ENCODE measurements at regions not wholly inside any gene's neighbourhood (a gene's known extent, or its start where the extent isn't known, plus 50 kb on each side); places are given as distances from the start of the nearest gene placed in this dataset.
"Not testable (repeated sequence)": the region's sequence is repeated elsewhere in the genome, so short reads cannot be mapped to it uniquely, and the experiment has no call there.

DNA sequence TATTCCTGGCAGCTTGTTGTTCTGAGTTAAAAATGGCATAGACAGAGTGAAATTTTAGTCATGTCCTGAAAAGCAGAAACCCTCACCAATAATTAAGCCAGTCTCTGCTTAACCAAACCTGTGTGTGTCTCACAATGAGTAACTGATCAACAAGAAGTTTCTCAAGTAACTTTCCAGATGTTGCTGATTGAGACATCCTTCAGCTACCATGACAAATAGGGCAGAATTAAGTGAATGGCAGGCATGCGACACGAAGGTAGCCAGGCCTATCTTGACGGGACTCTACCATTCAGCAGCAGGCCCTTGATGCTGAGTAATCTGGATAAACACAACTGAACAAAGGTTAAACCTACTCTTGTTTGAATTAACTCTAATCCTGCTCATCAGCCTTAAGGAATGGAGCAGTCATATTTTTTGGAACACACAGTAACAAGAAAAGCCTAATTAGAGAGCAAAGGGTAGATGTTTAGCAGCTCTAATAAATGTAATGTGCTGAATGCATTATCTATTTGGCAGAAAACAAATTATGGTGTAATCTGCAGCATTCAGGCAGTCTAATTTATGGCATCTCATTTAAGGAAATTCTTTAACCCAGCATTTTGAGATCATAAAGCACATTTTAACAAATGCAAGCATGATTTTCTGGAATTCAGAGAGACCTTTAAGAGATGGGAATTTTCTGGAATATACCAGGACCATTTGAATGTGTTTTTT lies 159.5 kb upstream of the EPHA4 start:
- 80% methylated on average over 3 of the region's 3 CpGs for WGBS
- no peaks in the 10 kb centered on the region for H3K4me1 ChIP-seq (replicated peaks)
- DNase-seq (ENCODE audit: low spot score), result no peak
- no peaks in the 10 kb centered on the region for H3K9me3 ChIP-seq
- H3K27ac ChIP-seq, result no peak overlapping the region
- H3K27me3 ChIP-seq (replicated peaks; ENCODE audit: insufficient read depth), result no peaks in the 10 kb centered on the region
- no peaks in the 10 kb centered on the region for H3K36me3 ChIP-seq
- intact Hi-C loops (cut with DNase I), result no loop called here
- no peak for TF ChIP-seq POLR2AphosphoS5 (IDR thresholded peaks at IDR 0.05)
- TF ChIP-seq POLR2A (IDR thresholded peaks at IDR 0.05), result no peak
- TF ChIP-seq, protein P1, sequence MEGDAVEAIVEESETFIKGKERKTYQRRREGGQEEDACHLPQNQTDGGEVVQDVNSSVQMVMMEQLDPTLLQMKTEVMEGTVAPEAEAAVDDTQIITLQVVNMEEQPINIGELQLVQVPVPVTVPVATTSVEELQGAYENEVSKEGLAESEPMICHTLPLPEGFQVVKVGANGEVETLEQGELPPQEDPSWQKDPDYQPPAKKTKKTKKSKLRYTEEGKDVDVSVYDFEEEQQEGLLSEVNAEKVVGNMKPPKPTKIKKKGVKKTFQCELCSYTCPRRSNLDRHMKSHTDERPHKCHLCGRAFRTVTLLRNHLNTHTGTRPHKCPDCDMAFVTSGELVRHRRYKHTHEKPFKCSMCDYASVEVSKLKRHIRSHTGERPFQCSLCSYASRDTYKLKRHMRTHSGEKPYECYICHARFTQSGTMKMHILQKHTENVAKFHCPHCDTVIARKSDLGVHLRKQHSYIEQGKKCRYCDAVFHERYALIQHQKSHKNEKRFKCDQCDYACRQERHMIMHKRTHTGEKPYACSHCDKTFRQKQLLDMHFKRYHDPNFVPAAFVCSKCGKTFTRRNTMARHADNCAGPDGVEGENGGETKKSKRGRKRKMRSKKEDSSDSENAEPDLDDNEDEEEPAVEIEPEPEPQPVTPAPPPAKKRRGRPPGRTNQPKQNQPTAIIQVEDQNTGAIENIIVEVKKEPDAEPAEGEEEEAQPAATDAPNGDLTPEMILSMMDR (IDR thresholded peaks at IDR 0.05), result no peak
- no peak overlapping the region for H3K4me3 ChIP-seq

- H3K4me3 ChIP-seq, result no peak overlapping the region
- TF ChIP-seq POLR2A (IDR thresholded peaks at IDR 0.05) (no peak), POLR2AphosphoS5 (IDR thresholded peaks at IDR 0.05) (no peak)
- TF ChIP-seq, protein P1 (IDR thresholded peaks at IDR 0.05), result no peak
- no peaks in the 10 kb centered on the region for H3K4me1 ChIP-seq (replicated peaks)
- intact Hi-C loops (cut with DNase I), result no loop called here
- no peak overlapping the region for H3K27ac ChIP-seq
- no peaks in the 10 kb centered on the region for H3K36me3 ChIP-seq
- no peak for DNase-seq (ENCODE audit: low spot score)
- no peaks in the 10 kb centered on the region for H3K9me3 ChIP-seq
- 94% methylated on average over 2 of the region's 2 CpGs for WGBS
- H3K27me3 ChIP-seq (replicated peaks; ENCODE audit: insufficient read depth), result no peaks in the 10 kb centered on the region
These were observed 154.9 kb upstream of the EPHA4 start for GRCh38 chr2:221726894-221727513.

DNA sequence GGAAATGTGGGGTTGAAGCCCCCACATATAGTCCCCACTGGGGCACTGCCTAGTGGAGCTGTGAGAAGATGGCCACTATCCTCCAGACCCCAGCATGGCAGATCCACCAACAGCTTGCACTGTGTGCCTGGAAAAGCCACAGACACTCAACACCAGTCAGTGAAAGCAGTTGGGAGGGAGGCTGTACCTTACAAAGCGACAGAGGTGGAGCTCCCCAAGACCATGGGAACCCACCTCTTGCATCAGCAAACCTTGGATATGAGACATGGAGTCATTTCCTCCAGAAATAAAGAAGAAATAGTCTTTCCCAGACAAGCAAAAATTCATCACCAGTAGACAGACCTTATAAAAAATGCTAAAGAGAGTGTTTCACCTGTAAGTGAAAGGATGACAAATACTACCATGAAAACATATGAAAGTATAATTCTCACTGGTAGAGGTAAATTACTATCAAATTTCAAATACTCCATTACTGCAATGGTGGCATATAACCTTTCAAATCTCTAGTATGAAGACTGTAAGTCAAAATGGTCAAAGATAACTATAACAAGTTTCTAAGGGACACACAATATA lies 152.6 kb upstream of the EPHA4 start:
- H3K4me1 ChIP-seq (replicated peaks), result no peaks in the 10 kb centered on the region
- no peak for DNase-seq (ENCODE audit: low spot score)
- H3K27ac ChIP-seq, result no peak overlapping the region
- 75% methylated on average over 1 of the region's 1 CpG for WGBS
- H3K27me3 ChIP-seq (replicated peaks; ENCODE audit: insufficient read depth), result no peaks in the 10 kb centered on the region
- TF ChIP-seq POLR2A (IDR thresholded peaks at IDR 0.05) (no peak), POLR2AphosphoS5 (IDR thresholded peaks at IDR 0.05) (no peak)
- TF ChIP-seq, protein P1 (IDR thresholded peaks at IDR 0.05), result no peak
- no peak overlapping the region for H3K4me3 ChIP-seq
- intact Hi-C loops (cut with DNase I), result no loop called here
- H3K9me3 ChIP-seq, result no peaks in the 10 kb centered on the region
- H3K36me3 ChIP-seq, result no peaks in the 10 kb centered on the region

GRCh38 chr2:221724117-221724516 lies 152.0 kb upstream of the EPHA4 start:
- H3K4me3 ChIP-seq; H3K27me3 ChIP-seq (replicated peaks; ENCODE audit: insufficient read depth); H3K9me3 ChIP-seq; H3K4me1 ChIP-seq (replicated peaks); H3K36me3 ChIP-seq; H3K27ac ChIP-seq; intact Hi-C loops (cut with DNase I); DNase-seq (ENCODE audit: low spot score): not testable (repeated sequence)
- 84% methylated on average over 1 of the region's 1 CpG for WGBS

GRCh38 chr2:221716426-221717303 lies 144.6 kb upstream of the EPHA4 start:
- WGBS, result 76% methylated on average over 10 of the region's 10 CpGs
- H3K9me3 ChIP-seq, result no peaks in the 10 kb centered on the region
- H3K4me1 ChIP-seq (replicated peaks), result no peaks in the 10 kb centered on the region
- no peaks in the 10 kb centered on the region for H3K36me3 ChIP-seq
- DNase-seq (ENCODE audit: low spot score), result no peak
- no peak overlapping the region for H3K27ac ChIP-seq
- no peak overlapping the region for H3K4me3 ChIP-seq
- no peaks in the 10 kb centered on the region for H3K27me3 ChIP-seq (replicated peaks; ENCODE audit: insufficient read depth)
- intact Hi-C loops (cut with DNase I), result no loop called here
- TF ChIP-seq, protein P1 (IDR thresholded peaks at IDR 0.05), result no peak
- TF ChIP-seq POLR2AphosphoS5 (IDR thresholded peaks at IDR 0.05) (no peak), POLR2A (IDR thresholded peaks at IDR 0.05) (no peak)
